GM12865 (cell line): ENCODE measurements at regions not wholly inside any gene's neighbourhood (a gene's known extent, or its start where the extent isn't known, plus 50 kb on each side); places are given as distances from the start of the nearest gene placed in this dataset.
A peak's percentile ranks its signal among the peaks of the same experiment; 100 is the strongest.

Experiments used
- DNase-seq: peaks from one replicate; pipeline ENCODE4 v3.0.0; 2010; ENCODE audit warnings: low read depth
- H3K4me3 ChIP-seq: 2 replicates; pipeline ENCODE4 v1.5.1; 2011; ENCODE audit warnings: mild to moderate bottlenecking, low read depth, low read length, control low read depth
- CTCF ChIP-seq: IDR thresholded peaks from 2 replicates; pipeline ENCODE4 v1.5.1; 2011; ENCODE audit warnings: low read length, control low read depth, low read depth, inconsistent platforms; ENCODE audit not compliant: insufficient read depth; ENCODE audit errors: missing control alignments

- H3K4me3 ChIP-seq, result no peak overlapping the region
- peak; percentile 43 for DNase-seq
- no peak for TF ChIP-seq CTCF
Observed at GRCh38 chr1:182149411-182149965, 88.0 kb upstream of the ZNF648 start.

GRCh38 chr1:182147951-182148350 lies 86.4 kb upstream of the ZNF648 start:
- DNase-seq, result no peak
- TF ChIP-seq CTCF, result no peak

GRCh38 chr1:182147136-182147820 lies 85.8 kb upstream of the ZNF648 start:
- peak; percentile 90 for DNase-seq
- H3K4me3 ChIP-seq, result no peak overlapping the region
- TF ChIP-seq CTCF, result no peak

More at GRCh38 chr1:182147951-182148350, 86.4 kb upstream of the ZNF648 start:
- no peak overlapping the region for H3K4me3 ChIP-seq

- TF ChIP-seq CTCF, result no peak
- no peak overlapping the region for H3K4me3 ChIP-seq
- DNase-seq, result peak; percentile 34
Observed at GRCh38 chr1:182146286-182146685, 84.8 kb upstream of the ZNF648 start.

GRCh38 chr1:182145441-182145840 lies 83.9 kb upstream of the ZNF648 start:
- no peak for DNase-seq
- no peak for TF ChIP-seq CTCF
- no peak overlapping the region for H3K4me3 ChIP-seq

- no peak for TF ChIP-seq CTCF
- DNase-seq, result no peak
- H3K4me3 ChIP-seq, result no peak overlapping the region
Observed at GRCh38 chr1:182144646-182145030, 83.1 kb upstream of the ZNF648 start.
